NB4 (cell line): ENCODE measurements at regions not wholly inside any gene's neighbourhood (a gene's known extent, or its start where the extent isn't known, plus 50 kb on each side); places are given as distances from the start of the nearest gene placed in this dataset.

Source experiments
- POLR2A ChIP-seq: IDR thresholded peaks from 2 replicates; pipeline ENCODE4 v1.6.1; 2011; ENCODE audit warnings: mild to moderate bottlenecking; ENCODE audit not compliant: insufficient read length; ENCODE audit errors: extremely low read depth
- TF ChIP-seq, protein P1 (sequence below): IDR thresholded peaks from one replicate; pipeline ENCODE4 v1.5.1; 2012; ENCODE audit warnings: low read depth, low read length
- TF ChIP-seq, protein P2 (sequence below): IDR thresholded peaks from 2 replicates; pipeline ENCODE4 v1.6.1; 2011; ENCODE audit warnings: low read depth, low read length

DNA sequence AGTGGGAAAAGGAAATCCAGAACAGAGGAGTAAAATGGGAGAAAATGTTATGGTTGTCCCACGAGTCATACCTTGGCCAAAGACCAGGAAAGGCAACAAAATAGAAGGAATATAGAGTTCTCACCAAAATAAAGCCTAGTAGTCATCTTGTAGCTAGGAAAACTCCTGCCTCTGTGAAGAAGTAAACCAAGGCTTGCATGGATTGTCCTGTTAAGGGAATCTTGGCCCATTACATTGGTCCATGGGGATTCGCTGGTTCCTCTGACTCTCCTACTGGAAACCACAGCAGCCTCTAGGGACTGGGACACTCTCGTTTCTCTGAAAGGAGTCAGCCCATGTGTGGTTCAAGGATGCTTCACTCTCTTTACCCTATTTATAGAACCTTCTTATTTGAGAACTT, 62.9 kb upstream of the FNDC3B start:
- TF ChIP-seq, protein P1, sequence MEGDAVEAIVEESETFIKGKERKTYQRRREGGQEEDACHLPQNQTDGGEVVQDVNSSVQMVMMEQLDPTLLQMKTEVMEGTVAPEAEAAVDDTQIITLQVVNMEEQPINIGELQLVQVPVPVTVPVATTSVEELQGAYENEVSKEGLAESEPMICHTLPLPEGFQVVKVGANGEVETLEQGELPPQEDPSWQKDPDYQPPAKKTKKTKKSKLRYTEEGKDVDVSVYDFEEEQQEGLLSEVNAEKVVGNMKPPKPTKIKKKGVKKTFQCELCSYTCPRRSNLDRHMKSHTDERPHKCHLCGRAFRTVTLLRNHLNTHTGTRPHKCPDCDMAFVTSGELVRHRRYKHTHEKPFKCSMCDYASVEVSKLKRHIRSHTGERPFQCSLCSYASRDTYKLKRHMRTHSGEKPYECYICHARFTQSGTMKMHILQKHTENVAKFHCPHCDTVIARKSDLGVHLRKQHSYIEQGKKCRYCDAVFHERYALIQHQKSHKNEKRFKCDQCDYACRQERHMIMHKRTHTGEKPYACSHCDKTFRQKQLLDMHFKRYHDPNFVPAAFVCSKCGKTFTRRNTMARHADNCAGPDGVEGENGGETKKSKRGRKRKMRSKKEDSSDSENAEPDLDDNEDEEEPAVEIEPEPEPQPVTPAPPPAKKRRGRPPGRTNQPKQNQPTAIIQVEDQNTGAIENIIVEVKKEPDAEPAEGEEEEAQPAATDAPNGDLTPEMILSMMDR, result no peak
- TF ChIP-seq POLR2A, result no peak
- TF ChIP-seq, protein P2, sequence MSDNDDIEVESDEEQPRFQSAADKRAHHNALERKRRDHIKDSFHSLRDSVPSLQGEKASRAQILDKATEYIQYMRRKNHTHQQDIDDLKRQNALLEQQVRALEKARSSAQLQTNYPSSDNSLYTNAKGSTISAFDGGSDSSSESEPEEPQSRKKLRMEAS, result no peak
